Muscle layer of duodenum (tissue), 2 donors: ENCODE measurements at regions not wholly inside any gene's neighbourhood (a gene's known extent, or its start where the extent isn't known, plus 50 kb on each side); places are given as distances from the start of the nearest gene placed in this dataset.

Experiments used
- H3K27ac ChIP-seq: one replicate; pipeline ENCODE4 v1.7.0; 2013; ENCODE audit warnings: mild to moderate bottlenecking, low read length
- H3K27me3 ChIP-seq: one replicate; pipeline ENCODE4 v1.7.0; 2013; ENCODE audit warnings: low read depth, mild to moderate bottlenecking, control low read depth, low read length
- H3K36me3 ChIP-seq, 2 donors: one replicate each; pipeline ENCODE4 v1.7.0; 2013; ENCODE audit warnings: low read length in 2 of 2, control low read depth in 1 of 2, mild to moderate bottlenecking in 1 of 2; ENCODE audit not compliant: insufficient read depth in 2 of 2, control insufficient read depth in 1 of 2
- H3K4me1 ChIP-seq, 2 donors: one replicate each; pipeline ENCODE4 v1.7.0; 2013; ENCODE audit warnings: low read length in 2 of 2, mild to moderate bottlenecking in 2 of 2, control low read depth in 1 of 2, moderate library complexity in 1 of 2; ENCODE audit not compliant: insufficient read depth in 2 of 2, control insufficient read depth in 1 of 2
- H3K4me3 ChIP-seq, 2 donors: one replicate each; pipeline ENCODE4 v1.7.0; 2013; ENCODE audit warnings: low read length in 2 of 2, low read depth in 1 of 2, mild to moderate bottlenecking in 1 of 2
- H3K9me3 ChIP-seq, 2 donors: one replicate each; pipeline ENCODE4 v1.7.0; 2013; ENCODE audit warnings: low read length in 2 of 2, control low read depth in 1 of 2, mild to moderate bottlenecking in 1 of 2; ENCODE audit not compliant: control insufficient read depth in 1 of 2
- donor health status: healthy.

GRCh38 chr6:56005426-56005825, 130.0 kb upstream of the BMP5 start:
- Histone ChIP-seq H3K4me3 (no peak overlapping the region), H3K36me3 (no peaks in the 10 kb centered on the region), H3K27ac (no peak overlapping the region), H3K9me3 (peaks cover 0 to 3% of the 10 kb centered on the region in 2 donors), H3K4me1 (no peaks in the 10 kb centered on the region), H3K27me3 (no peaks in the 10 kb centered on the region)

- Histone ChIP-seq H3K4me3 (no peak overlapping the region), H3K27ac (no peak overlapping the region), H3K36me3 (no peaks in the 10 kb centered on the region), H3K27me3 (no peaks in the 10 kb centered on the region), H3K9me3 (peaks cover 0 to 3% of the 10 kb centered on the region in 2 donors), H3K4me1 (no peaks in the 10 kb centered on the region)
These were observed 129.0 kb upstream of the BMP5 start for GRCh38 chr6:56004426-56004825.

- H3K27me3 ChIP-seq: no peaks in the 10 kb centered on the region
- no peak overlapping the region for H3K4me3 ChIP-seq
- H3K36me3 ChIP-seq: no peaks in the 10 kb centered on the region
These were observed 128.2 kb upstream of the BMP5 start for GRCh38 chr6:56003616-56004015.

GRCh38 chr6:56002336-56002735, 126.9 kb upstream of the BMP5 start:
- H3K27me3 ChIP-seq: no peaks in the 10 kb centered on the region
- no peaks in the 10 kb centered on the region for H3K9me3 ChIP-seq
- H3K36me3 ChIP-seq: no peaks in the 10 kb centered on the region

More at GRCh38 chr6:56003616-56004015, 128.2 kb upstream of the BMP5 start:
- H3K4me1 ChIP-seq: no peaks in the 10 kb centered on the region
- no peak overlapping the region for H3K27ac ChIP-seq
- no peaks in the 10 kb centered on the region for H3K9me3 ChIP-seq

GRCh38 chr6:55998576-55998975, 123.2 kb upstream of the BMP5 start:
- Histone ChIP-seq H3K9me3 (no peaks in the 10 kb centered on the region), H3K4me3 (no peak overlapping the region), H3K27me3 (no peaks in the 10 kb centered on the region), H3K4me1 (no peaks in the 10 kb centered on the region), H3K27ac (no peak overlapping the region), H3K36me3 (no peaks in the 10 kb centered on the region)

More at GRCh38 chr6:56002336-56002735, 126.9 kb upstream of the BMP5 start:
- H3K4me3 ChIP-seq: no peak overlapping the region
- no peaks in the 10 kb centered on the region for H3K4me1 ChIP-seq
- no peak overlapping the region for H3K27ac ChIP-seq

GRCh38 chr6:55997223-55997874, 122.0 kb upstream of the BMP5 start:
- Histone ChIP-seq H3K4me1 (no peaks in the 10 kb centered on the region), H3K27ac (no peak overlapping the region), H3K4me3 (no peak overlapping the region), H3K36me3 (no peaks in the 10 kb centered on the region), H3K9me3 (peaks cover 0 to 2% of the 10 kb centered on the region in 2 donors), H3K27me3 (no peaks in the 10 kb centered on the region)

GRCh38 chr6:55994531-55994930, 119.1 kb upstream of the BMP5 start:
- Histone ChIP-seq H3K4me1 (no peaks in the 10 kb centered on the region), H3K27ac (no peak overlapping the region), H3K9me3 (peaks cover 0 to 2% of the 10 kb centered on the region in 2 donors), H3K36me3 (no peaks in the 10 kb centered on the region), H3K4me3 (no peak overlapping the region), H3K27me3 (no peaks in the 10 kb centered on the region)

- no peak overlapping the region for H3K4me3 ChIP-seq
These were observed 118.0 kb upstream of the BMP5 start for GRCh38 chr6:55993418-55993817.

GRCh38 chr6:55992546-55992945, 117.2 kb upstream of the BMP5 start:
- Histone ChIP-seq H3K9me3 (peaks cover 0 to 2% of the 10 kb centered on the region in 2 donors), H3K27ac (no peak overlapping the region), H3K4me3 (no peak overlapping the region), H3K27me3 (no peaks in the 10 kb centered on the region), H3K4me1 (no peaks in the 10 kb centered on the region), H3K36me3 (no peaks in the 10 kb centered on the region)

More at GRCh38 chr6:55993418-55993817, 118.0 kb upstream of the BMP5 start:
- H3K27ac ChIP-seq: no peak overlapping the region
- no peaks in the 10 kb centered on the region for H3K4me1 ChIP-seq
- no peaks in the 10 kb centered on the region for H3K27me3 ChIP-seq
- H3K36me3 ChIP-seq: no peaks in the 10 kb centered on the region
- peaks cover 0 to 2% of the 10 kb centered on the region in 2 donors for H3K9me3 ChIP-seq

- Histone ChIP-seq H3K4me1 (no peaks in the 10 kb centered on the region), H3K4me3 (no peak overlapping the region), H3K9me3 (no peaks in the 10 kb centered on the region), H3K27ac (no peak overlapping the region), H3K36me3 (no peaks in the 10 kb centered on the region), H3K27me3 (no peaks in the 10 kb centered on the region)
These were observed 109.9 kb upstream of the BMP5 start for GRCh38 chr6:55985309-55985708.

GRCh38 chr6:55983861-55984260, 108.5 kb upstream of the BMP5 start:
- no peak overlapping the region for H3K27ac ChIP-seq
- no peaks in the 10 kb centered on the region for H3K4me1 ChIP-seq
- no peaks in the 10 kb centered on the region for H3K9me3 ChIP-seq
- no peaks in the 10 kb centered on the region for H3K36me3 ChIP-seq
- no peak overlapping the region for H3K4me3 ChIP-seq
- H3K27me3 ChIP-seq: no peaks in the 10 kb centered on the region

- no peaks in the 10 kb centered on the region for H3K27me3 ChIP-seq
- no peak overlapping the region for H3K27ac ChIP-seq
- no peaks in the 10 kb centered on the region for H3K36me3 ChIP-seq
- no peaks in the 10 kb centered on the region for H3K9me3 ChIP-seq
- H3K4me1 ChIP-seq: no peaks in the 10 kb centered on the region
- no peak overlapping the region for H3K4me3 ChIP-seq
These were observed 106.3 kb upstream of the BMP5 start for GRCh38 chr6:55981660-55982059.
